ACC112 (cell line): ENCODE measurements at regions not wholly inside any gene's neighbourhood (a gene's known extent, or its start where the extent isn't known, plus 50 kb on each side); places are given as distances from the start of the nearest gene placed in this dataset.
"Not testable (repeated sequence)": the region's sequence is repeated elsewhere in the genome, so short reads cannot be mapped to it uniquely, and the experiment has no call there.

Experiments
- H2AFZ ChIP-seq: fragments of 200-600 bp; sonication (generic); one replicate; pipeline ENCODE4 v1.6.0; 2017; ENCODE audit warnings: antibody characterized with exemption, low read length; ENCODE audit not compliant: unreplicated experiment
- H3K27ac ChIP-seq: fragments of 200-600 bp; sonication (generic); 2 replicates; pipeline ENCODE4 v1.5.1; 2014; ENCODE audit warnings: low read depth, mild to moderate bottlenecking, antibody characterized with exemption, low read length, moderate library complexity
- H3K27me3 ChIP-seq: fragments of 200-600 bp; sonication (generic); 2 replicates; pipeline ENCODE4 v1.6.1; 2014; ENCODE audit warnings: mild to moderate bottlenecking, antibody characterized with exemption, low read length, moderate library complexity, mixed read lengths; ENCODE audit not compliant: insufficient read depth
- H3K36me3 ChIP-seq: fragments of 200-600 bp; sonication (generic); 2 replicates; pipeline ENCODE4 v1.6.1; 2016; ENCODE audit warnings: mild to moderate bottlenecking, antibody characterized with exemption, low read length, moderate library complexity, mixed read lengths; ENCODE audit not compliant: insufficient read depth
- H3K4me1 ChIP-seq: fragments of 200-600 bp; sonication (generic); one replicate; pipeline ENCODE4 v1.6.1; 2016; ENCODE audit warnings: low read length, mixed read lengths; ENCODE audit not compliant: insufficient read depth, unreplicated experiment, control insufficient read depth
- H3K4me3 ChIP-seq: fragments of 200-600 bp; sonication (generic); 2 replicates; pipeline ENCODE4 v1.5.1; 2014; ENCODE audit warnings: mild to moderate bottlenecking, low read depth, low read length
- H3K79me2 ChIP-seq: fragments of 200-600 bp; sonication (generic); one replicate; pipeline ENCODE4 v1.6.0; 2016; ENCODE audit warnings: low read length; ENCODE audit not compliant: control insufficient read depth, unreplicated experiment, insufficient read depth

DNA sequence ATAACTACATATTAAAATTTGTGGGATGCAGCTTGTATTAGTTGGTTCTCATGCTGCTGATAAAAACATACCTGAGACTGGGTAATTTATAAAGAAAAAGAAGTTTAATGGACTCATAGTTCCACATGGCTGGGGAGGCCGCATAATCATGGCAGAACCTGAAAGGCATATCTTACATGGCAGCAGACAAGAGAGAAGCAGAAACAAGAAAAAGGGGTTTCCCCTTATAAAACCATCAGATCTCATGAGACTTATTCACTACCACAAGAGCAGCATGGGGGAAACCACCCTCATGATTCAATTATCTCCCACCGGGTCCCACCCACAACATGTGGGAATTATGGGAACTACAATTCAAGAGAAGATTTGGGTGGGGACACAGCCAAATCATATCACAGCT lies 320.3 kb upstream of the UBE2E2 start:
- H2AFZ ChIP-seq, H3K27me3 ChIP-seq, H3K36me3 ChIP-seq, H3K4me1 ChIP-seq, H3K79me2 ChIP-seq, H3K27ac ChIP-seq, H3K4me3 ChIP-seq: not testable (repeated sequence)

DNA sequence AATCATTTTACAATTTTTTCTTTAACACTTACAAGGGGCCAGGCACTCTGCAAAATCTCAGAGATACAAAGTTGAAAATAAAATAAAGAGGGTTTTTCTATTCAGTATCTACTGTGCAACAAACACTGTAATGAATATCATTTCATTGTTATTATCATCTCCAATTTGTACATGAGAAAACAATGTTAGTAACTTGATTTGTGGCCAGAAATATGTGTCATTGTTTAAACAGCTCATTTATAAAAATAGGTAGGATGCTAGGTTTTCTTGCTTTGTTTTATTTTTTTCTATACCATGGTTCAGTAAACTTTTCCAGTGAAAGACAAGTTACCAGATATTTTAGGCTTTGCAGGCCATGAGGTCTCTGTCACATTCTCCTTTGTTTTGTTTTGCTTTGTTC lies 318.1 kb upstream of the UBE2E2 start:
- no peak overlapping the region for H2AFZ ChIP-seq
- no peak overlapping the region for H3K27ac ChIP-seq
- H3K4me1 ChIP-seq, result no peaks in the 10 kb centered on the region
- peaks cover 7% of the 10 kb centered on the region for H3K27me3 ChIP-seq
- no peaks in the 10 kb centered on the region for H3K79me2 ChIP-seq
- no peaks in the 10 kb centered on the region for H3K36me3 ChIP-seq
- H3K4me3 ChIP-seq, result no peak overlapping the region

DNA sequence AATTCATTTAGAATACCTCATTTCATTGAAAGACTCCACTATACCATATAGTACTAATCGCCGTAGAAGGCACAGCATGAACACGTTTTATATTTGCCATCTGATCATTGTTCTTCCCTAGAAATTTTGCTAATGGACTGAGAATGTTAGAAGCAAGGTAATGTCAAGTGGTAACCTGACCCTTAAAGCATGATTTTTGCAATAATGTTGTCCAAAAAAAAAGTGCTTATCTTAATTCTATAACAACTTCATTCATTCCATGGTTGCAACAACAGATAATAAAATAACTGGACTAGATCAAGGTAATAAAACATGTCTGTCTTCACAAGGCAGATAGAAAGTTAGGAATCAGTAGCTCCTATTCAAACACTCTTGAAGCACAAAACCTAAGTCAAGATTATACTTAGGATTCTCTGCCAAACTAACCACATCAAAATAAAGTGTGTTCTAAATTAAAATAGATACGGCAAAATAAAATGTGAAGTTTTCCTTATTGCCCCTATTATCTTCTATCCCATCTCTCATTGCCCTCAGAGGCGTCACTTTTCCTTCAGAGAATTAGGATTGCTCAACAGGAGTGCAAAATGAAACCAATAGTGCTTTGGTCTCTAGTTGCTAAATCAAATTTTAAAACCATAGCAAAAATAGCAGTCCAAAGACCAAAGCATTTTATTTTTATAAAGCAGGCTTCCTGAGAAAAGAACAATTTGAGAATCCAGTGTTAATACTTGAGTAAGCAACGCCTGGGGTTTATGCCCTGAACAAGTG lies 317.4 kb upstream of the UBE2E2 start:
- Histone ChIP-seq H3K36me3 (no peaks in the 10 kb centered on the region), H3K79me2 (no peaks in the 10 kb centered on the region), H3K4me3 (no peak overlapping the region), H3K27ac (no peak overlapping the region), H3K4me1 (no peaks in the 10 kb centered on the region), H3K27me3 (peaks cover 7% of the 10 kb centered on the region), H2AFZ (no peak overlapping the region)

DNA sequence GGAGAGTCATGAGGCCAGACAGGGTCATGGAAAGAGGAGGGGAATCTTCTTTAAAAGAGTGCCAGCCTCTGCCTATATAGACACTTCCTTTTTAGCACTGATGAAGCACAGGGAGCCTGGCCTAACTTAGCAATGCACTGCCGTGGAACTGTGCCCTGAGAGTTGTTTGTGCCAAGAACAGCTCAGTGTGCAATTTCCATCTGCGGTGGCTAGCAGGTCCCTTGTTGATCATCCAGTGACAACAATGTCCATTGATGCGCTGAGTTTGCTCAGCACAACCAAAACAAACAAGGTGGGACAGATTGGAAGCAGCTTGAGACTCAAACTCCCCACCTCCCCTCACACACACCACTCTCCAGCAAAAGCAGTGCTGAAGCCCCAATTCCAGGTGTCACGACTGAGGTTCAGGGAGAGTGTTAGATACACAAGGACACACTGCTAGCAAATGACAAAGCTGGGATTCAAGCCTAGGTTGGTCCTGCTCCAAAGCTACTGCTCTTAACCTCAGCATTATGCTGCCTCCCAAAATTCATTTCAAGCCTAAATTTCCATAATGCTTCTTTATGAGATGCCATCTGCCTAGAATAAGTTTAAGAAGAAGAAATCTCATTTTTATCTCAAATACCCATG lies 316.6 kb upstream of the UBE2E2 start:
- Histone ChIP-seq H3K4me1 (no peaks in the 10 kb centered on the region), H3K36me3 (no peaks in the 10 kb centered on the region), H3K27ac (no peak overlapping the region), H2AFZ (no peak overlapping the region), H3K4me3 (no peak overlapping the region), H3K27me3 (peaks cover 12% of the 10 kb centered on the region), H3K79me2 (no peaks in the 10 kb centered on the region)

DNA sequence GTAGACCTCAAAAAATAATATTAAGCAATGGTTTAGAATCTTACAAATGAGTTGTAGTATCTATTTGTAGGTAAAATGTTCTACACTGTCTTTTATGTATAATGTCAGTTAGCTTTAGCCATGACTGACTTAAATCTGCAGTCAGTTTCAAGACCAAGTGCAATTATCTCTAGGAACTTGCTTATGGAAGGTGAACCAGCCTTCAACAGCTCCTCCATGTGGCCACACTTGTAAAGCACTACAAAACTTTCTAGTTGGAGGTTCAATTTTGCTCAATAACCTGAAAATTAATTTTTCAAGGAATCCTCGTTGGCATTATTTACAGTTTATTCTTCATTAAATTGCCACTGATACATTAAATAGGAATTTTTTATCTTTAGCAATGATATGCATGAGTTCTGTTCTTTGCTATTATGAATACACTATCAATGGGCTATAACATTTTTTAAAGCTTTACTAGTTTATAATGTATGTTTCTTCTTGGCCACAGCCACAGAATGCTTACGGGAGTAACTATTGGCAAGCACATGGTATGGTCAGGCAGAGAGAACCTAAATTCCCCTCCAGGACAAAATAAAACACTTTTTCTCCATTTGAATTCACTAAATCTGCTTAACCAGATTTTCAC lies 315.3 kb upstream of the UBE2E2 start:
- Histone ChIP-seq H2AFZ (no peak overlapping the region), H3K4me1 (no peaks in the 10 kb centered on the region), H3K27ac (no peak overlapping the region), H3K79me2 (no peaks in the 10 kb centered on the region), H3K27me3 (peaks cover 22% of the 10 kb centered on the region), H3K36me3 (no peaks in the 10 kb centered on the region), H3K4me3 (no peak overlapping the region)

DNA sequence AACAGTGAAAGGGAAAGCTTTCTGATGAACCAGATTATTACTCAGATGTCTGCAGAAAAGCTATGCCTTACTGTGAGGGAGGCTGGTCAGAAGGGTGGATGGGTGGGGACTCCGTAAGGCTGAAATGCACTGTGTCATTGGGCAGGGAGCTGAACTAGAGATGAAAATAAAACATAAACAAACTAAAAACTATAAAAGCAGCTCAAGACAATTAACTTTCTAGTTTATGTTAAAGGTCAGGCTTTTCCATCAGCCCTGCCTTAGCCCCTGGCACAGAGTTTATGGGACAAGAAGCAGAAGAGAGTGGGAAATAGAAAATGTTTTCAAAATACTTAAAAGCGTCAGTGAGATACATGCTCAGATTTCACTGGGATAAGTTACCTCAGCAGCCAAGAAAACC lies 310.0 kb upstream of the UBE2E2 start:
- no peak overlapping the region for H3K27ac ChIP-seq
- H3K4me3 ChIP-seq, result no peak overlapping the region
- no peak overlapping the region for H2AFZ ChIP-seq
- H3K27me3 ChIP-seq, result peaks cover 53% of the 10 kb centered on the region
- no peaks in the 10 kb centered on the region for H3K36me3 ChIP-seq
- no peaks in the 10 kb centered on the region for H3K4me1 ChIP-seq
- no peaks in the 10 kb centered on the region for H3K79me2 ChIP-seq

DNA sequence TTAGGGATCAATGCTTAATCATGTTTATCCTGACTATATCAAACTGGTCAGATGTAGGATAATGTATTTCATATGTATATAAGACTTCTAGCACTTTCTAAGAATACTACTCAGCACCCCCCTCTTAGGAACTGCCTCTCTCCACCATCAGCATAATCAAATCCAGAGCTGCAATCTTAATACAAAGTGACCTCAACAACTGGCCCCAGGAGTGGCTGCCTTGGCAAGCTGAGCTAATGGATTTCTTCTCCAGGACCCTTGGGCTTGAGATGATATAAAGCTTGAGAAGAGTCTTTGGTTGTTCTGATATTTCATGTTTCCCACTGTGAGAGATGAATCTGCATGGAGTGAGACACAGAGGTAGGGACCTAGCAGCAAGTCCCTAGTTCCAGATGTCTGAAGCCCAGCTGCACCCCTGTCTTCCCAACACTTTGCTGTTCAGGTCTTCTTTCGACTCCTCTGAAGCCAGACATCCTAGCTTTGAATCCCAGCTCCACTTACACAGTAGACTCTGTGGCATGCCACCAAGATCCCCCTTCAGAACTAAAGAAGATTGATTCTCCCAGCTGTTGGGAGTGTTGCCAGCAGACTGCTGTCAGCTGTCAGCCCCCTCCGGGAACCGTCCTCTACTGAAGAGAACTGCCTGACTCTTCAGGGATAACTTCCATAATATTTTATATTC lies 309.3 kb upstream of the UBE2E2 start:
- Histone ChIP-seq H3K27ac (no peak overlapping the region), H3K4me1 (no peaks in the 10 kb centered on the region), H3K4me3 (no peak overlapping the region), H2AFZ (no peak overlapping the region), H3K36me3 (no peaks in the 10 kb centered on the region), H3K27me3 (peaks cover 53% of the 10 kb centered on the region), H3K79me2 (no peaks in the 10 kb centered on the region)

DNA sequence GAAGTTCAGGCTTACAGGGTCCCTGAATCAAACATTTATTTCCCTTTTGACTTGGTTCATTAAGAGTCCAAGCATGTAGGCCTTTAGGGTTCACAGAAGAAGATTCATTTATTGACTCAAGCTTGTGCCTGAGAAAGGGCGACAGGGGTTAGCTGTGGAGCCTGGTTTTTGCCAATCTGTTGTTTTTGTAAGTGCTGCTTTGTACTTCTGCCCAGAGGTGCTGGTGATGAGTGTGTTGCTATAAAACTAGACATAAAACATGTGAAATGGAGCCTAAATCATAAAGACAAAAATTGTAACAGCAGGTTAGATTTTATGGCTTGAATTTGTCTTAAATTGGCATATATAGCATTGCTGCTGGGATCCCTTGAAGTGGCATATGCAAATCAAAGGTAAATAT lies 308.3 kb upstream of the UBE2E2 start:
- Histone ChIP-seq H3K36me3 (no peaks in the 10 kb centered on the region), H3K4me3 (no peak overlapping the region), H3K27ac (no peak overlapping the region), H3K79me2 (no peaks in the 10 kb centered on the region), H3K4me1 (no peaks in the 10 kb centered on the region), H2AFZ (no peak overlapping the region), H3K27me3 (peaks cover 46% of the 10 kb centered on the region)

DNA sequence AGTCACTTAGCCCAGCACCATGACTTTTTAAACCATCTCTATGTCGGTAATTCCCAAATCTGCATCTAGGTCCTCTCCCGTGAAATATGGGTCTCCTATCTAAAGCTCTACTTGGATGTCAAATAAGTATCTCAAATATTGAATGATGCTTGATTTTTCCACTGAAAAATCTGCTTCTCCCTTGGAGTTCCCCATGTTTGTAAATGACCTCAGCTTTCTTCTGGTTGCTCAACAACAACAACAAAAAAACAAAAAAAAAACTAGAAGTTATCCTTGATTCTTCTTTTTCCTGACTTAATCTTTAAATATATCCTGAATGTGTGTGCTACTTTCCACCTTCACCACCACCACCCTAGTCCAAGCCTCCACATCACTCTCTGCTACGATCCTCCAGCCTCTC lies 307.5 kb upstream of the UBE2E2 start:
- peaks cover 46% of the 10 kb centered on the region for H3K27me3 ChIP-seq
- H3K36me3 ChIP-seq, result no peaks in the 10 kb centered on the region
- H3K4me3 ChIP-seq, result no peak overlapping the region
- H3K4me1 ChIP-seq, result no peaks in the 10 kb centered on the region
- no peaks in the 10 kb centered on the region for H3K79me2 ChIP-seq
- no peak overlapping the region for H2AFZ ChIP-seq
- H3K27ac ChIP-seq, result no peak overlapping the region

DNA sequence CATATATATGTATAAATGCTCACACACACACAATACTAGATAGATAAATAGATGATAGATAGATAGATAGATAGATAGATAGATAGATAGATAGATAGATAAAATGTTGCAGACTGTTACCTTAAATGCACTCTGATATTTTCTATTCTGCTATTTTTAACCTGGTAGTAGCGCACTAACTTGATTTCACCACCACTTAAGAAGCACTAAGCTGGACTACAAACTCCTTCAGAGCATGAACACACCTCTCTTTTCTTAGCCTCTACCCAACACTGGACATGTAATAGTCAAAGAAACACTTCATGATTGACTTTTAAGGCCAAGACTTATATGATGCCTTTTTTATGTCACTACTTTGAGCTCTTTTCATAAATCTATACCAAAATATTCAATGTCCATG lies 304.6 kb upstream of the UBE2E2 start:
- no peak overlapping the region for H2AFZ ChIP-seq
- no peaks in the 10 kb centered on the region for H3K79me2 ChIP-seq
- H3K27ac ChIP-seq, result no peak overlapping the region
- no peaks in the 10 kb centered on the region for H3K36me3 ChIP-seq
- H3K4me1 ChIP-seq, result no peaks in the 10 kb centered on the region
- no peak overlapping the region for H3K4me3 ChIP-seq
- peaks cover 24% of the 10 kb centered on the region for H3K27me3 ChIP-seq
